Activated T-cell treated with anti-CD3 and anti-CD28 coated beads, Interleukin-2, amount 50 U/mL, for 48 hours (primary cell): ENCODE measurements at regions not wholly inside any gene's neighbourhood (a gene's known extent, or its start where the extent isn't known, plus 50 kb on each side); places are given as distances from the start of the nearest gene placed in this dataset.

Experiments
- DNase-seq, 2 experiments: peaks; one replicate each; pipeline ENCODE4 v3.0.0-alpha.2; 2020

DNA sequence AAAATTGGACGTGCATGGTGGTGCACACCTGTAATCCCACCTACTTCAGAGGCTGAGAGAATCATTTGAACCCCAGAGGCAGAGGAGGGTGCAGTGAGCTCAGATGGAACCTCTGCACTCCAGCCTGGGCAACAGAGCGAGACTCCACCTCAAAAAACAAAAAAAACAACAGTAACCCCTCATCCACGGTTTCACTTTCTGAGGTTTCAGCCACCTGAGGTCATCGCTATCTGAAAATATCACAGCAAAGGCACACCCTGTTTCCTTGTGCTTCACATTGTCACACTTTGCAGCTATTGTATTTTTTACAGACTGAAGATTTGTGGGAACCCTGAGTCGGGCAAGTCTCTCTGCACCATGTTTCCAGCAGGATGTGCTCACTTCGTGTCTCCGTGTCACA is 54.1 kb upstream of the FOXQ1 start:
- no peak for DNase-seq

- DNase-seq, result no peak
Observed at GRCh38 chr6:1256435-1257008, 55.4 kb upstream of the FOXQ1 start.

DNA sequence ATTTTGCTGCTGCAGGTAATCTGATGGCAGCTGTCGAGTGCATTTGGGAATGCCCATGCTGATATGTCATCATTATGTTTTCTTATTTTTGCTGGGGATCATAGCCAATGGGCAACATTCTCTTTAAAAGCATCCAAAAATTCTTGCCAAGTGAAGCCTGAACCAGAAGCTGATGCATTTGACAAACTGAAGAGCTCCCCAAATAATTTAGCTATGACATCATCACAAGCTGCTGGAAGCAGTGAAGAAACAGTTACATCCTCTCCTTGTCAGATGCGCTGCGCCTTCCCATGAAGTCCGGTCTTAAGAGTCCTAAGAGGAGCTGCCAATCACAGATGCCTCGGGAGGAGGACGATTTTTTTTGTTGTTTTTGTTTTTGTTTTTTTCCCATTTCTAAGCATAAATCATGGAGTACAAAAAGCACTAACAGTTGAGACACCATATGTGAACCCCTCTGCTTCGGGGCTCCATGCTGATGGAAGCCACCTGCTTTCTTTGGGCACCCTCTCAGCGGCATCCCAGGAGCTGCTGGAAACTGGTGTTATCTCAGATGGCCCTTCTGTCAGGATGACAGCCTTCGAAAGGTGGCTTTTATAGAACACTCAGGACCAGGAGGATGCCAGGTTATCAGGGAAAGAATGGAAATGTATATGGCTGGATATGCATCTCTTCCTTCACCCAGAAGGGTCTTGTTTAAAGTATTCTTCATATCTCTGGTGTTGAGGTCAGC is 56.1 kb upstream of the FOXQ1 start:
- DNase-seq, result no peak

DNA sequence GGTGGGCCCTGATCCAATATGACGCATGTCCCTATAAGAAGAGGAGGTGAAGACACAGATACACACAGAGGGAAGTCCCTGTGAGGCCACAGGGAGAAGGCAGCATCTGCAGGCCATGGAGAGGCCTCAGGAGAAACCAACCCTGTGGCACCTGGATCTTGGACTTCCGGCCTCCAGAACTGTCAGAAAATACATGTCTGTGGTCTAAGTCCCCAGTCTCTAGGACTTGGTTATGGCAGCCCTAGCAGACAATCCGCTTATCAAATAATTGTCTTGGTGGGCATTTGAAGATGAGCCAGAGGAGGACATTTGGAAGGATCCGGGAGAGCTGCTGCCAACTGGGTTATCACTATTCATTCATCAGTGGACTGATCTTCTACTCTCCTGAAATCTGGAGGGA is 57.6 kb upstream of the FOXQ1 start:
- DNase-seq, result no peak

DNA sequence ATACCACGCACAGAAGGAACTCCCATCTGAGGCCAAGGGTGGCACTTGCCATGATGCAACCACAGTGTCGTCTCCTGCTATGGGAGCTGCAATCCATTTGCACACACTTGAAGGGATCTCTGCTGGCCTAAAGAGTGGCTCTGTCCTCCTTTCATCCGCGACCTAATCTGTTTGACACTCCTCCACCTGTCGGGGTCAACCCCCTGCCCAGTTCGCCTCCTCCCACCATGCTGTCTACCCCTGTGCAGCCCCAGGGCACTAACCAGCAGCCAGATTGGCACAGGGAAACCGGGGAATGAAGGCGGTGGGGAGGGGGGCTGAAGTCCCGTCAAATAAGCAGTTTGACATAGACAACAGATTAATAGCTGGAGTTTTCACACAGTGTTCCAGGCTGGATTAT is 58.1 kb upstream of the FOXQ1 start:
- no peak for DNase-seq

DNA sequence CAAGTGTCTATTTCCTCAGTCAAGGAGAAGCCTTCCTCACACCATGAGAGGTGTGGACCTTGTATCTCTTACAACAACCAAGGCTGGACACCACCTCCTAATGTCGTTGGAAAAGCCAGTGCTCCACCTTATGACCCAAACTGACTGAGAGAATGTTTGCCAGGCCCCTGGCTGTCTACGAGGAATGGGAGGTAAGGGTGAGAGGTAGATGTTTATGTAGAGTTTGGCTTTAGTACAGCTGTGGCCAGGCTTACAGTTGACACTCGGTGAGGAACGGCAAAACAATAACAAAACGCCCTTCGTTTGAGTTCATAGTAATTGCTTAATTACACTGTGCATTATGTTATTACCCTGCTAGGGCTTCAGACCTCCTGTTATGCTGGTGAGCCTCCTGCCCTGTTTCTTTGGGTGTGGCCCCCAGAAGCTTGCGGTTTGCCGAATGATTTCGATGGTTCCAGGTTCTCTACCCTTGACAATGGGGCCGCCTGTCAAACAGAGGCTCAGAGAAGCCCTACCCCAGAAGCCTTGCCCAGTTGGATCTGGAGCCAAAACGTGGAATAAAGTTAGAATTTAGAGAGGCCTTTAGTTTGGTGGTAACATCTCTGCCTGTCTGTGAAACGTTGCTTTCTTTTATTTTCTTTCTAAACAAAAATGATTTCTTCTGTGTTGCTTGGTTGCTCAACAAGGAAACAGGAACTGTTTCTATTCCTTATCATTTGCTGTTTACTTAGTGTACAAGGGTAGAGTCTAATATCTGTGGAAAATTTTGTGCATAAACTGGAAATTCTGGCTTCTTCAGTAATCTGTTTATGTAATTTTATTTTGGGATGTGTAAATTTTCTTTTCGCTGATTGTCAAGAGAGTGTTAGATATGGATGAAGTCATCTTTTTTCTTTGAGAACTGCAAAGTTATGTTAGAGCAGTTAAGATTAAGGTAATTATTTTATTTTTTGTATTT is 60.4 kb upstream of the FOXQ1 start:
- no peak for DNase-seq

DNA sequence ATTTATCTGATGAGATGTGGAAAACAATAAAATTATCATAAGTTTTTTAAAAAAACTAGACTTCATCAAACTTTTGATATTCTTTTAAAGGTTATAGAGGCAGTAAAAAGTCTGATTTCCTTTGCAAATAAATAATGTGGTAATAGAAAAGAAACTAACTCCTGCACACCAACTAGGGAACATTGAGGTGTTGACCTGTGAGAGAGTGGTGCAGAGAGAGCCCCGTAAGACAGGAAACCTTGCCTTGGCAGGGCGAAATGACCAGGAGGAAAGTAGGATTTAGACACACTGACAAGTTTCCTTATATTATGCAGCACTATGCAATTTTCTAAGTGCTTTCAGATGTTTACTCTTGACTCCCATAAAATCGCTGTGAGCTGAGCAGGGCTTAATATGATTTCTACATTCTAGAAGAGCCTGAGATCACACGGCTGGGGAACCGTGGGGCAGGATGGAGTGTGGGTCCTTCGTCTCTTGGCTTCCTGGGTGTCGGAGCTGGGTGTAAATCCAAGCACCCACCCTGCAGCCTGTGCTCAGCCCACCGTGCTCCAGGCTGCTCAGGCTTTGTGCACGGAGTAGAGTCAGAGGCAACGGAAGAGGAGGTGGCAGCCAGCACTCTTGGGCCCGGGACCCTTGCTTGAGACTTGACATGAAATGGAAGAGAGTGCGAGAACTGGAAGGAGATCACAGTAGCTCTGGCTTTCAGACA is 61.3 kb upstream of the FOXQ1 start:
- DNase-seq, result no peak

DNA sequence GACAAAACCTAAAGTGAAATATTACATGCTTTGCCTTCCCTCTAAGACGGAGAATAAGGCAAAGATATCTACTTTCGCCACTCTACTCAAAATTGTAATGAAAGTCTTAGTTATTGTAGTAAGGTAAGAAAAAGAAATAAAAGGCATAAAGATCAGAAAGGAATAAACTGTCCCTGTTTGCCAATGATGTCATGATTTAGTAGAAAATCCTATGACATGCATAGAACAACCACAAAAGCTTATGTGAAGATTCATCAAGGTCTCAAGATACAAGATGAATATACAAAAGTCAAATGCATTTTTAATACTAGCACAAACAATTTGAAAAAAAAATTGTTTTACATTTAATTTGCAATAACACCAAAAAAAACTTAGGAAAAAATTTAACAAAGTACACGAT is 64.0 kb upstream of the FOXQ1 start:
- no peak for DNase-seq

GRCh38 chr6:1247056-1247455 is 64.8 kb upstream of the FOXQ1 start:
- no peak for DNase-seq

- DNase-seq, result no peak
Observed at GRCh38 chr6:1244941-1245340, 67.0 kb upstream of the FOXQ1 start.

- DNase-seq, result no peak
Observed at GRCh38 chr6:1244278-1244677, 67.6 kb upstream of the FOXQ1 start.

- DNase-seq, result no peak
Observed at GRCh38 chr6:1242446-1242845, 69.5 kb upstream of the FOXQ1 start.

- DNase-seq, result no peak
Observed at GRCh38 chr6:1242021-1242420, 69.9 kb upstream of the FOXQ1 start.

- no peak for DNase-seq
Observed at GRCh38 chr6:1240766-1241318, 71.1 kb upstream of the FOXQ1 start.

DNA sequence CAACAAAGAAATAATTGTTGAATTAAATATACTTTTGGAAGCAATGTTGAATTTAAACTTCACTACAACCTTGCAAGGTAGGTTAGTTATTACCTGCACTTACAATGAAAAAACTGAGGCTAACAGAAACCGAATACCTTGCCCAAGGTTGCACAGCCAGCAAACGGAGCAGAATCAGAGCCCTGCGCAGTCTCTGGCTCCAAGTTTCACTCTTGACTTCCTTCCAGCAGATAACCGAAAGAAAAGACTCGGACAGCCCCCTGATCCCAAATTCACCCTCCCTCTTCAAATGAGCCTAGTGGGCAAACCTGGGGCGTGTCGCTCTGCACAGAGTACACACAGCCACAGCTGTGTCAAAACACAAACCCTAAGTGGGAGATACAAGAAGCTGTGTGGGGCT is 72.1 kb upstream of the FOXQ1 start:
- DNase-seq, result no peak

DNA sequence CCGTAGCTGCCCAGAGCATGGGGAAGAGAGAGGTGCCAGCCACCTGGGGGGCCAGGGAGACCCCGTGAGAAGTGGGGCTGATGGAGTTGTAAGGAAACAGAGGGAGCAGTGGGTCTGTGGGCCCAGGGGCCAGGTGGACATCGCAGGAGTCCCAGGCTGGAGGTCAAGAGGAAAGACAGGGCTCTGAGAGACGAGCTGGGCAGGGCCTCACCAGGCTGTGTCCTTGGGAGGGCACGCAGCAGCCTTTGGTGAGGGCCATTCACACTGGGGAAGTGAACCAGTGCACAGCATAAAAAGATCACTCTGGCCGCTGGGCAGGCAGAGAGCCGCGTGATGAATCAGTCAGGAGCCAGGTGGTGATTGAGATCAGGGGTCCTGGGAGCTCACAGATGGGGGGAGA is 73.9 kb upstream of the FOXQ1 start:
- DNase-seq, result no peak

- no peak for DNase-seq
Observed at GRCh38 chr6:1237636-1238035, 74.3 kb upstream of the FOXQ1 start.

GRCh38 chr6:1235825-1236224 is 76.1 kb upstream of the FOXQ1 start:
- DNase-seq, result no peak

- no peak for DNase-seq
Observed at GRCh38 chr6:1233924-1234323, 78.0 kb upstream of the FOXQ1 start.

DNA sequence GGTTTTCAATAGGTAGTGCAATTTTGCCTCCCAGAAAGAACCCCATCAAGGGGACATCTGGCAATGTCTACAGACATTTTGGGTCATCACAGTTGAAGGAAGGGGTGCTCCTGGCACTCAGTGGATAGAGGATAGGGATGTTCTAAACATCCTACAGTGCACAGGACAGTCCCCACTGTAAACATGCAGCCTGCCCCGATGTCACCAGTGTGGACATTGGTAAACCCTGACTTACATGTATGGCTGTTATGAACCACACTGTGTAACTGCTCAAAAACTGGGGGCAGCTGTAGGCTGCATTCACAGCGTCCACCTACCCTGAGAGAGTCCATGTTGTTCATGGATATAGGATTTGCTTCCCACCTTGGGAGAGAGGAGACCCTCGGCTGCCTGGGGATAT is 79.3 kb upstream of the FOXQ1 start:
- no peak for DNase-seq

- no peak for DNase-seq
Observed at GRCh38 chr6:1231941-1232340, 80.0 kb upstream of the FOXQ1 start.

DNA sequence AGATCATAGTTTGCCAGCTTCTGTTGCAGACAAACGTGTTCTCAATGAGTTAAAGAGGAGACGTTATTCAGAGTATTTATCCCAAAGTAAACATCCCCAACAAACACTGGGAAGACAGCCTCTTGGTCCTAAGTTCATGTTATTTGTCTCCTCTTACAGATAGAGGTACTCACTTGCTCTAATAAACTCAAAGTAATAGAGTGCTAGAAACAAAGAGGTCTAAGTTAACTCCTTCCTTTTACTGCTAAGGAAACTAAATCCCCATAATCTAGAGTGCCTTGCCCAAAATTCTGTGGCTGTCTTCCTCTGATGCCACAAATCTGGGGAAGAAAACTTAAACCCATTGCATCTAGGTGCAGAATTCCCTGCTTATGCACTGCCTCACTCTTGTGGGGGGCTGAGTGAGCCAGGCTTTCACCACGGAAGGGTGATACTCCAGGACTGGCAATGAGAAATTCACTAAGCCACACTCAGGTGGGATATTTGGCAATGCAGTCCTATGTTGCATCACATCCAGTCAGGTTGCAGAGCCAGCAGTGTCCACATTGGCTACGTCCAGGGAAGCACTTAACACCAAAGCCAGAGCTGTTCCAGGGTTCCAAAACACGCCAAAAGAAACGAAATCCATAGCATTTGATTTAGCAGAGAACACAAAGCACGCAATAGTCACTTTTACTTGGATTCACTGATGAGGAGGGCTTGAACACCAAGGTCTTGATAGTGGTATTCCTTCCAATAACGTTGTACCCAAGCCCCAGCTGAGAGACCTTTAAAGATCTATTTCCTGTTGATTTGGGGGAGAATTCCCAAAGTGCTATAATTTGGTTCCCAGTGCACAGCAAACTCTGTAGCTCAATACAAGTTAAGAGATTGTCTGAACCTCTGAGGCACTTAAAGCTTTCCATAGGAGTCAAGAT is 81.0 kb upstream of the FOXQ1 start:
- no peak for DNase-seq
